ENCODE measurements at regions not wholly inside any gene's neighbourhood (a gene's known extent, or its start where the extent isn't known, plus 50 kb on each side); places are given as distances from the start of the nearest gene placed in this dataset.
"Not testable (repeated sequence)": the region's sequence is repeated elsewhere in the genome, so short reads cannot be mapped to it uniquely, and the experiment has no call there.

GRCh38 chr15:47095833-47096232 is 621.5 kb upstream of the SEMA6D start (continued):
- TF ChIP-seq, protein P1, sequence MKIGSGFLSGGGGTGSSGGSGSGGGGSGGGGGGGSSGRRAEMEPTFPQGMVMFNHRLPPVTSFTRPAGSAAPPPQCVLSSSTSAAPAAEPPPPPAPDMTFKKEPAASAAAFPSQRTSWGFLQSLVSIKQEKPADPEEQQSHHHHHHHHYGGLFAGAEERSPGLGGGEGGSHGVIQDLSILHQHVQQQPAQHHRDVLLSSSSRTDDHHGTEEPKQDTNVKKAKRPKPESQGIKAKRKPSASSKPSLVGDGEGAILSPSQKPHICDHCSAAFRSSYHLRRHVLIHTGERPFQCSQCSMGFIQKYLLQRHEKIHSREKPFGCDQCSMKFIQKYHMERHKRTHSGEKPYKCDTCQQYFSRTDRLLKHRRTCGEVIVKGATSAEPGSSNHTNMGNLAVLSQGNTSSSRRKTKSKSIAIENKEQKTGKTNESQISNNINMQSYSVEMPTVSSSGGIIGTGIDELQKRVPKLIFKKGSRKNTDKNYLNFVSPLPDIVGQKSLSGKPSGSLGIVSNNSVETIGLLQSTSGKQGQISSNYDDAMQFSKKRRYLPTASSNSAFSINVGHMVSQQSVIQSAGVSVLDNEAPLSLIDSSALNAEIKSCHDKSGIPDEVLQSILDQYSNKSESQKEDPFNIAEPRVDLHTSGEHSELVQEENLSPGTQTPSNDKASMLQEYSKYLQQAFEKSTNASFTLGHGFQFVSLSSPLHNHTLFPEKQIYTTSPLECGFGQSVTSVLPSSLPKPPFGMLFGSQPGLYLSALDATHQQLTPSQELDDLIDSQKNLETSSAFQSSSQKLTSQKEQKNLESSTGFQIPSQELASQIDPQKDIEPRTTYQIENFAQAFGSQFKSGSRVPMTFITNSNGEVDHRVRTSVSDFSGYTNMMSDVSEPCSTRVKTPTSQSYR (CRISPR knock-in tag; IDR thresholded peaks at IDR 0.05) = no peak
- TF ChIP-seq KAT7 (CRISPR knock-in tag; IDR thresholded peaks at IDR 0.05; ENCODE audit: borderline replicate concordance) (no peak), SMAD3 (CRISPR knock-in tag; IDR thresholded peaks at IDR 0.05; ENCODE audit: borderline replicate concordance) (no peak)

- POLR2A ChIA-PET; H3K36me3 Mint-ChIP-seq; H3K4me3 Mint-ChIP-seq; H3K4me1 Mint-ChIP-seq; CTCF ChIA-PET; DNase-seq (ENCODE audit: low spot score); H3K27ac Mint-ChIP-seq; ATAC-seq; H3K27me3 Mint-ChIP-seq (ENCODE audit: low read depth); H3K9me3 Mint-ChIP-seq: not testable (repeated sequence)
Observed at GRCh38 chr15:47098526-47098925, 618.8 kb upstream of the SEMA6D start.

- DNase-seq (ENCODE audit: low spot score); H3K36me3 Mint-ChIP-seq; ATAC-seq; H3K27me3 Mint-ChIP-seq (ENCODE audit: low read depth); POLR2A ChIA-PET; CTCF ChIA-PET; H3K4me1 Mint-ChIP-seq; H3K27ac Mint-ChIP-seq; H3K4me3 Mint-ChIP-seq; H3K9me3 Mint-ChIP-seq: not testable (repeated sequence)
Observed at GRCh38 chr15:47099801-47100200, 617.5 kb upstream of the SEMA6D start.

- H3K9me3 Mint-ChIP-seq; ATAC-seq; H3K36me3 Mint-ChIP-seq; H3K27ac Mint-ChIP-seq; CTCF ChIA-PET; H3K4me3 Mint-ChIP-seq; H3K27me3 Mint-ChIP-seq (ENCODE audit: low read depth); DNase-seq (ENCODE audit: low spot score); H3K4me1 Mint-ChIP-seq; POLR2A ChIA-PET: not testable (repeated sequence)
Observed at GRCh38 chr15:47108800-47109199, 608.5 kb upstream of the SEMA6D start.

GRCh38 chr15:47116698-47117097 is 600.6 kb upstream of the SEMA6D start:
- DNase-seq (ENCODE audit: low spot score) (no peak), ATAC-seq (no peak)
- Mint-ChIP-seq H3K27ac (no peak overlapping the region), H3K36me3 (peaks cover 7% of the 10 kb centered on the region; the same call in 1 of the 2 replicates), H3K4me1 (no peaks in the 10 kb centered on the region), H3K9me3 (peaks cover 27% of the 10 kb centered on the region), H3K27me3 (ENCODE audit: low read depth) (no peaks in the 10 kb centered on the region), H3K4me3 (no peak overlapping the region)
- ChIA-PET POLR2A (no interaction called here), CTCF (no interaction called here)
- TF ChIP-seq, protein P2, sequence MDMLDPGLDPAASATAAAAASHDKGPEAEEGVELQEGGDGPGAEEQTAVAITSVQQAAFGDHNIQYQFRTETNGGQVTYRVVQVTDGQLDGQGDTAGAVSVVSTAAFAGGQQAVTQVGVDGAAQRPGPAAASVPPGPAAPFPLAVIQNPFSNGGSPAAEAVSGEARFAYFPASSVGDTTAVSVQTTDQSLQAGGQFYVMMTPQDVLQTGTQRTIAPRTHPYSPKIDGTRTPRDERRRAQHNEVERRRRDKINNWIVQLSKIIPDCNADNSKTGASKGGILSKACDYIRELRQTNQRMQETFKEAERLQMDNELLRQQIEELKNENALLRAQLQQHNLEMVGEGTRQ (CRISPR knock-in tag; IDR thresholded peaks at IDR 0.05) = no peak
- TF ChIP-seq ARID4B (CRISPR knock-in tag; IDR thresholded peaks at IDR 0.05; ENCODE audit: borderline replicate concordance) (no peak), NR2C2 (CRISPR knock-in tag; IDR thresholded peaks at IDR 0.05) (no peak), SMAD4 (CRISPR knock-in tag; IDR thresholded peaks at IDR 0.05) (no peak), CDX4 (CRISPR knock-in tag; IDR thresholded peaks at IDR 0.05; ENCODE audit: borderline replicate concordance) (no peak), IRF1 (CRISPR knock-in tag; IDR thresholded peaks at IDR 0.05) (no peak), CREM (CRISPR knock-in tag; IDR thresholded peaks at IDR 0.05) (no peak), EMX1 (CRISPR knock-in tag; IDR thresholded peaks at IDR 0.05) (no peak), JAZF1 (CRISPR knock-in tag; IDR thresholded peaks at IDR 0.05) (no peak)

All from WTC11 (cell line).